HG03460 (cell line): ENCODE measurements at regions not wholly inside any gene's neighbourhood (a gene's known extent, or its start where the extent isn't known, plus 50 kb on each side); places are given as distances from the start of the nearest gene placed in this dataset.

Source experiments
- ATAC-seq: cut with Tn5 transposase; IDR thresholded peaks from one replicate; pipeline ENCODE4 v1.9.1; 2021; ENCODE audit not compliant: unreplicated experiment

- no peak for ATAC-seq
Observed at GRCh38 chr7:68321776-68322496, 1276.3 kb upstream of the AUTS2 start.

- ATAC-seq = no peak
Observed at GRCh38 chr7:68324621-68325020, 1273.7 kb upstream of the AUTS2 start.

- no peak for ATAC-seq
Observed at GRCh38 chr7:68334216-68334615, 1264.1 kb upstream of the AUTS2 start.

- ATAC-seq = no peak
Observed at GRCh38 chr7:68334636-68335272, 1263.5 kb upstream of the AUTS2 start.

GRCh38 chr7:68336594-68336993 is 1261.7 kb upstream of the AUTS2 start:
- ATAC-seq = no peak

- ATAC-seq = no peak
Observed at GRCh38 chr7:68348401-68348800, 1249.9 kb upstream of the AUTS2 start.

- no peak for ATAC-seq
Observed at GRCh38 chr7:68362745-68363518, 1235.3 kb upstream of the AUTS2 start.

- ATAC-seq = no peak
Observed at GRCh38 chr7:68364886-68365625, 1233.2 kb upstream of the AUTS2 start.

- no peak for ATAC-seq
Observed at GRCh38 chr7:68371985-68372384, 1226.3 kb upstream of the AUTS2 start.

DNA sequence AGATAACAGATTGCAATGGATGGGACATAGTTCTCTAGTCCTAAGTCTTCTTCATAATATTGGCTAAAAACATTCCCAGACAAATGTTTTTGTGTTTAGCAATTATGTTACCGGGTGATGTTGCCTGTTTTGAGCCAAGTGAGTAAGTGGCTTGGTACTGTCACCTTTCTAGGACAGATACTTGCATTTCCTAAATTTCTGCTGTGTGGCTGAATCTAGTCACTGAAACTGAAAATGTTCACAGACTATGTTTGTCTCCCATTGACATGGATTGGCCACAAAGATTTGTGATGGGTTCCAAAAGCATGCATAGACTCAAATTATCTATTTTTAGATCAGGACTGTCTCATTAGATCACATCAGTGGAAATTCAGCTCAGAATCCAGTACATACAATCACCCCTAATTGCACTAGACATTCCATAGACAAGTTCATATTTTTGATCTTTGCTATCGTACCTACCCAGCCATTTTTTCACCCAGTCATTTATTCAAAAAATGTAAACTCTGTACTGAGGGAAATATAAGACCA is 1222.1 kb upstream of the AUTS2 start:
- ATAC-seq = no peak

DNA sequence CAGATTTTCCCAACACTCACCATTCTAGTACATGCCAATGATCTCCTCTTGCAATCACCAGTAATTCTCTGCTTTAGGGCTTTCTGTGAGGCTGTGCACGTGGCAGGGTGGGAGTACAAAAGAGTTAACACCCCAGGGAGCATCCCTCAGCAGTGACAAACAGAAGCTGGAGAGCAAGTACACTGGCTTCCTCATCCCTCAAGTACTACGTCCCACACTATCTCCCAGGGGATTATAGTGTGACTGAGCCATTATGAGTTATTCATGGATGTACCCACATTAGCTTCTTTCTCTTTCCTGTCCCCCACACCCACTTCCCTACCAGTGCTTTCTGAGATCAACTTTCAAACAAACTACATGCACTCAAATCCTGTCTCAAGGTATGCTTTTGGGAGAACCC is 1216.5 kb upstream of the AUTS2 start:
- ATAC-seq = no peak

DNA sequence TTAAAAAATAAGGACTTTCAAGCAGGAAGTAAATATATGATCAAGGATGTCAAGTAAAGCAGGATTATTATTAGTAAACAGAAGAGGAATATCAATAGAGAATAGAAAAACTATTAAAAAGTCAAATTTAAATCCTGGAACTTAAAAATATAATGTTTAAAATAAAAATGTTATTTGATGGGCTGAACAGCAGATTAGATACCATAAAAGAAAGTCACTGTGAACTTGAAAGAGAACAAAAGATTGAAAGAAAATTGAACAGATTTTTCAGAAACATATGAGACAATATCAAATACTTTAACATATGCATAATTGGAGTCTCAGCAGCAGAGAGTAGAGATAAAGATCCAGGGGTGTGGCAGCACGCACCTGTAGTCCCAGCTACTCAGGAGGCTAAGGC is 1213.7 kb upstream of the AUTS2 start:
- no peak for ATAC-seq

DNA sequence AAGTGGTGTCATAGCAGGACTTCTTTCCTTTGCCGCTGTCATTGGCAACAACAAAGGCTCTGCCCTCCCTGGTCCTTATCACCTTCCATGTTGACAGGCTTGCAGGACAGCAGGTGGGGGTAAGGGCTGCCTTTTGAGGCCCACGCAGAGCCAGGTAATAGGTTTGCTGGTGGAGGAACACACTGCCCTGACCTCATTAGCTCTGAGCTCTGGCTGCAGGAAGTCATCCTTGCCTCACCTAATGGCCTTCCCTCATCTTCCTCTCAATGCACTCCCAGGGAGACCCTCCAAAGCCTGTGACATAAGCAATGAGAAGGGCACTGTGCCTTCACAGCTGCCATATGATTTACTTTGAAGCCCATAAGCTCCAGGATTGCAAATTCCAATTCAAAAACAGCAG is 1205.2 kb upstream of the AUTS2 start:
- no peak for ATAC-seq

GRCh38 chr7:68394131-68394530 is 1204.1 kb upstream of the AUTS2 start:
- ATAC-seq = no peak

GRCh38 chr7:68399991-68400590 is 1198.2 kb upstream of the AUTS2 start:
- ATAC-seq = no peak

DNA sequence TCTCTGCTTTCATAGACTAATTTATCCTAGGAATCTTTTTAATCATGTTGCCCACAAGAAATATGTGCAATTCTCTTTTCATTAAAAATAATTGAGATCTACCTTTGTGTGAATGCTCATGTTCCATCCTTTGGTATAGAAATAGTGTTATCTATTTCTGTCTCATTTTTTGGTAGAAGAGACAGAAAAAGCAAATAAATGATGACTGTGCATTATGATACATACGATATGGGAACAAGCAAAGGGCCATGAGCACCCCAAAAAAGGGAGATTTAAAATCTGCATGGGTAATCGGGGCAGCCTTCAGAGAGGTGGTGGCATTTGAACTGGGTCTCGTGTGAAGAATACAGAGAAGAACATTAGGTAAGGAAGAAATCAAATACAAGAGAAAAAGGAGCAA is 1197.5 kb upstream of the AUTS2 start:
- no peak for ATAC-seq

GRCh38 chr7:68401313-68401712 is 1197.0 kb upstream of the AUTS2 start:
- no peak for ATAC-seq

DNA sequence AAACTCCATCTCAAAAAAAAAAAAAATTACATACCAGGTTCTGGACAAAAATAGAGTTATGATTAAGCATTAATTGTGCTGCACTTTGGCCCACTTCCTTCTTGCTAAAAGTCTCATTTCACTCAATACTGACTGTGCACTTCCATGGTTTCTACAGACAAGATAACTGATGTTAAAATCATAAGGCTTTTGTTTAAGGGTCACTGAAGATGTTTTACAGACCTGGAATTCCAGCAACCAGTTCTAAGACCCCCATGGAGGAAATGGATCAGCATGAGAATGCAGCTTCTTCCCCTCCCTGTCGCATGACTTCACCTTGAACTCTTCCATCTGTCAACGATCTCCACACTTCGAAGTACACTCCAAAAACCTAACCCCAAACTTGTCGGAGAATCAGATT is 1191.8 kb upstream of the AUTS2 start:
- ATAC-seq = no peak

- no peak for ATAC-seq
Observed at GRCh38 chr7:68407460-68407859, 1190.8 kb upstream of the AUTS2 start.

DNA sequence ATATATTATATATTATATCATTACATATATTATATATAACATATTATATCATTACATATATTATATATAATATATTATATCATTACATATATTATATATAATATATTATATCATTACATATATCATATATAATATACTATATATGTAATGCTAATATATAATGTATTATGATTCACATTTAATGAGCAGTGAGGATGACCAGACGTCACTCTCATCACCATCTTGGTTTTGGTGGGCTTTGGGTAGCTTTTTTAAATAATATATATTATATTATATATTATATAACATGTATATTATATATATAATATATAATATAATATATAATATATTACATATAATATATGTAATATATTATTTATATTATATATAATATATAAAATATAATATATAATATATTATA is 1189.4 kb upstream of the AUTS2 start:
- ATAC-seq = no peak

GRCh38 chr7:68409851-68410250 is 1188.4 kb upstream of the AUTS2 start:
- ATAC-seq = no peak
